ENCODE measurements at regions not wholly inside any gene's neighbourhood (a gene's known extent, or its start where the extent isn't known, plus 50 kb on each side); places are given as distances from the start of the nearest gene placed in this dataset.
"Not testable (repeated sequence)": the region's sequence is repeated elsewhere in the genome, so short reads cannot be mapped to it uniquely, and the experiment has no call there.

- DNase-seq = no peak
Measured at GRCh38 chr4:138487230-138487629, 245.1 kb upstream of the SLC7A11 start.

- DNase-seq = no peak
Measured at GRCh38 chr4:138485498-138485897, 243.3 kb upstream of the SLC7A11 start.

- no peak for DNase-seq
Measured at GRCh38 chr4:138475116-138475515, 233.0 kb upstream of the SLC7A11 start.

- DNase-seq = no peak
Measured at GRCh38 chr4:138473339-138473738, 231.2 kb upstream of the SLC7A11 start.

- no peak for DNase-seq
Measured at GRCh38 chr4:138460477-138461414, 218.6 kb upstream of the SLC7A11 start.

GRCh38 chr4:138458751-138459150 lies 216.6 kb upstream of the SLC7A11 start:
- no peak for DNase-seq

GRCh38 chr4:138456349-138456748 lies 214.2 kb upstream of the SLC7A11 start:
- DNase-seq = not testable (repeated sequence)

GRCh38 chr4:138455097-138455496 lies 212.9 kb upstream of the SLC7A11 start:
- DNase-seq = no peak

- no peak for DNase-seq
Measured at GRCh38 chr4:138452826-138453225, 210.7 kb upstream of the SLC7A11 start.

GRCh38 chr4:138451276-138451663 lies 209.1 kb upstream of the SLC7A11 start:
- DNase-seq = no peak

GRCh38 chr4:138450546-138451275 lies 208.6 kb upstream of the SLC7A11 start:
- DNase-seq = no peak

- no peak for DNase-seq
Measured at GRCh38 chr4:138449938-138450337, 207.8 kb upstream of the SLC7A11 start.

GRCh38 chr4:138448169-138448568 lies 206.0 kb upstream of the SLC7A11 start:
- DNase-seq = no peak

- DNase-seq = no peak
Measured at GRCh38 chr4:138446456-138446855, 204.3 kb upstream of the SLC7A11 start.

GRCh38 chr4:138445098-138445497 lies 202.9 kb upstream of the SLC7A11 start:
- no peak for DNase-seq

- DNase-seq = no peak
Measured at GRCh38 chr4:138444260-138444659, 202.1 kb upstream of the SLC7A11 start.

GRCh38 chr4:138439143-138439581 lies 197.0 kb upstream of the SLC7A11 start:
- no peak for DNase-seq

- DNase-seq = no peak
Measured at GRCh38 chr4:138438608-138439007, 196.5 kb upstream of the SLC7A11 start.

GRCh38 chr4:138437263-138437851 lies 195.2 kb upstream of the SLC7A11 start:
- no peak for DNase-seq

- not testable (repeated sequence) for DNase-seq
Measured at GRCh38 chr4:138435733-138436132, 193.6 kb upstream of the SLC7A11 start.

- not testable (repeated sequence) for DNase-seq
Measured at GRCh38 chr4:138435046-138435445, 192.9 kb upstream of the SLC7A11 start.

GRCh38 chr4:138428611-138429010 lies 186.5 kb upstream of the SLC7A11 start:
- DNase-seq = no peak

- no peak for DNase-seq
Measured at GRCh38 chr4:138426786-138427185, 184.6 kb upstream of the SLC7A11 start.

GRCh38 chr4:138420471-138420870 lies 178.3 kb upstream of the SLC7A11 start:
- DNase-seq = no peak

Data from stimulated activated CD4-positive, alpha-beta T cell treated with anti-CD3 and anti-CD28 coated beads, Interleukin-4, amount 100 ng/mL, for 24 hours (primary cell).